Inferior parietal cortex (tissue), 1 donor: ENCODE measurements at regions not wholly inside any gene's neighbourhood (a gene's known extent, or its start where the extent isn't known, plus 50 kb on each side); places are given as distances from the start of the nearest gene placed in this dataset.
"Not testable (repeated sequence)": the region's sequence is repeated elsewhere in the genome, so short reads cannot be mapped to it uniquely, and the experiment has no call there.

Source experiments
- DNase-seq: peaks from one replicate; pipeline ENCODE4 v3.0.0-alpha.2; 2016; ENCODE audit errors: extremely low spot score

DNA sequence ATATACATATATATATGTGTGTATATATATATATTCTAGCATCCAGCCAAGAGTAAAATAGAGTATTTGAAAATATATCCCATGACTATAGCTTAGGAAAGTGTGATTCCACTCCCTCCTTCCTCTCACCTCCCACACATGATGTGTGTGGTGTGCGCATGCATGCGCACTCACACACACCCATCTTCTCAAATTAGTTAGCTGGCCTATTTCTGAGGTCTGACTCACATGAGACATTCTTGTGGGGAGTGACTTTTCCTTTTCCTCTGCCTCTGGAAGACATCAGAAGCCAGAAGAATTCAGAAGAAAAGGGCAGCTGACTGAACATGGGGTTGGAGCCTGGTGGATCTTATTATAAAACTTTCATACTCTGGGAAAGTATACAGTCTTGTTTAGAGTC lies 793.5 kb upstream of the ZNF722 start:
- DNase-seq: peak; percentile 4

- DNase-seq: not testable (repeated sequence)
Observed at GRCh38 chr7:63233101-63233500, 765.5 kb upstream of the ZNF722 start.

- DNase-seq: no peak
Observed at GRCh38 chr7:63233881-63234280, 764.8 kb upstream of the ZNF722 start.
